Urothelium cell line (cell line): ENCODE measurements at regions not wholly inside any gene's neighbourhood (a gene's known extent, or its start where the extent isn't known, plus 50 kb on each side); places are given as distances from the start of the nearest gene placed in this dataset.

Experiments
- DNase-seq: peaks from one replicate; pipeline ENCODE4 v3.0.0; 2011; ENCODE audit warnings: low spot score, mixed read lengths
- FAIRE-seq: peaks from 2 replicates; lab custom pipeline; 2011; peaks lifted over from hg19 to GRCh38; lab: Jason Lieb, UNC

DNA sequence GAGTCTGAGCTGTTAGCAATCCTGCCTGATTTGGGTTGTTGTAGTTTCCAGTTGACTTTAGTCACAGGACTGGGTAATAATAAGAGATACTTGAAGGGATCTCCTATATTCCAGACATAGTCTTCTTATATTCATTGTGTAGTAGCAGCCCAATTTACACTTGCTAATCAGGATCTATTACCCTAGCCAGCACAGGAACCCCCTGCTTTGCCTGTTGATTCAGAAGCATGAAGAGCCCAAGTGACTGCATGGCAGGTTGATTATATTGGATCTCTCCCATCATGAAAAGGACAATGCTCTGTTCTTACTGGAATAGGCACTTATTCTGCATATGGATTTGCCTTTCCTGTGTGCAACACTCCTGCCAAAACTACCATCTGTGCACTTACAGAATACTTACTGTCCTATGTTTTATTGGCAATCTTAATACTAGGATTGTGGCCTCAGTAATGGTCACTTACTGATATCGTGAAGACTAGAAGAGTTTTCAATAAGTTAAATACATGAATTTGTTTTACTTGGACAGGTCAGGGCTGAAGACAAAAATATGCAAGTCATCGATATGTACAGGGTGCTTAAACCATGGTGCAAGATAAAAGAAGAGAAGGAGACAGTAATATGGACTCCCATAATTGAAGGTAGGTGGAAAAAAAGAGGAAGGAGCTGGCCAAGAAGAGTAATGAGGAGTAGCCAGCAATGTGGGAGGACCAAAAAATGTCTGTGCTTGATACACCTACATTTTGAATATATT is 304.1 kb downstream of the MCTP2 start:
- FAIRE-seq: no peak
- DNase-seq: no peak

- DNase-seq (no peak), FAIRE-seq (no peak)
These were observed 305.2 kb downstream of the MCTP2 start for GRCh38 chr15:94536549-94536948.

DNA sequence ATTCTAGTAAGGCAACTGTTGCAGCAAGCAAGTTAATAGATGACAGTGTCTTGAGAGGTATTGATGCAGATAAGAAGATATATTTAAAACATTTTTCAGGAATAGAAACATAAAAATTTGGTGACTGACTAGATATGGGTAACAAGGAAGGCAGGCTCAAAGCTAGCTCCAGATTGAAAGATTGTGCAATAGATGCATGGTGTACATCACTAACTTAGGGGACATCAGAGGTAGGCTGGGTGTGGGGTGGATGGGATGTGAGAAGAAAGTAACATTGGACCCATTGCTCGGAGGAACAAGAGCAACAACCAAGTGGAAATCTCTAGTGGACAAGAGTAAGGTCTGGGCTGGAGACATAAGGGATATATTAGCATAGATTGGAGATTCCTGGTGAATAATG is 306.9 kb downstream of the MCTP2 start:
- no peak for FAIRE-seq
- no peak for DNase-seq

DNA sequence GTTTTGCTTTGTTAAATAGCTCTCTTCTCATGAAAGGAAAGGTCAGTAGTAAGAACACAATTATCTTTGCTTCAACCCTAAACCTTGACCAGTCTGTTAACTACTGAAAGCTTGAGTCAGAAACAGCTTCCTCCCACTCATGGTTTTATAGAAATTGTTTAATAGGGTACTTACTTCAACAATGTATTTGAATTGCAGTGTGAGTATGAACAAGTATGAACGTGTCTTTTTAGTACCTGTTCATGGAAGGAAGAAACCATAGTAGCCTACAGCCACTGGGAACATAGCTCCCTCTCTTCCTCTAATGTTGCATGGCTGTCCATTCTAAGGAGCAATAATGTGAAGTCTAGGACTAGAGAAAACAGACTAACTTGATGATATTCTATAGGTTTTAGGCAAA is 311.0 kb downstream of the MCTP2 start:
- no peak for FAIRE-seq
- DNase-seq: no peak

DNA sequence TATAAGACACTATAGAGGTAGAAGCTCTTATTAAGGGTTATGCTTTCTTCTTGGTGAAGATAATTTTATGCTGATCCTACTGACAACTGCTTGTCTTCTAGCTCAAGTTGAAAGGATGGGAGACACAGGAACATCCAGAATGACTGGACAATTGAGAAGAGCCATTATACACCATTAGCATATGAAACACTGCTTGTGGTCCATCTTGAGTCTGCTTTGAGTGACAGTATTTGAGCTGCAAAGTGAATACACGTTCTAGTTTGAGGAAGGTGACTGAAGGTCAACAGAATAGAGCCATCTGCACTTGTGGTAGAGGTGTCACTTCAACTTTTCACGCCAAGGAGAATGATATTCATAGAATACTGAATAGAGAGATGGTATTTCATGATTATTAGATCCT is 315.4 kb downstream of the MCTP2 start:
- FAIRE-seq (no peak), DNase-seq (no peak)

GRCh38 chr15:94547711-94548110 is 316.4 kb downstream of the MCTP2 start:
- DNase-seq (no peak), FAIRE-seq (no peak)

DNA sequence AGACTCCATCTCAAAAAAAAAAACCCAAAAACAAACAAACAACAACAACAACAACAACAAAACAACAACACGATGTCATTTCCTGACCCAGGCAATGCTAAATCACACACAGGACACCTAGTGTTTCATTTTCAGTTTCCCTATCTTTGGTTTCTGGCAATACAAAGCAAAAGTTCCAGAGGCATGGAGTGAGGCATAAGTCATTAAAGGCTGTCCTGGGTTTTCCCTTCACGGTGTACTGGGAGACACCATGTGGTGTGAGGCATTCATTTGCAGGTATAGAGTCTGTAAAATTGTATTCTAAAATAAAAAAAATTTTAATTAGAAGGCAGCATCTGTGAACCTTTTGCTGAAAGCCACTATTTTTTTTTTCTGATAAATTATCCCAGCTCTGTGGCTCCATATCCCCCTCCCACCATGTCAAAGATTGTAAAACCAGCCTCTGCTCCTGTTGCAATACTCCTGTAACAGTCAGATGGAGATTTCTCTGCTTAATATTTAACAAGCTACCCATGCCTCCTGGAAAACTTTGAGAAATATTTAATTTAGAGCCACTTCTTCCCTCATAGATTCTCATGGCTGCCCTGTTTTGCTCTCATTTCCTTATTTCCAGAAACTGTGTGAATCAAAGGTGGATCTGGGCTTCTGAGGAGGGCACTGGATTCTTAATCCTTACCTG is 324.6 kb downstream of the MCTP2 start:
- no peak for FAIRE-seq
- DNase-seq: no peak

DNA sequence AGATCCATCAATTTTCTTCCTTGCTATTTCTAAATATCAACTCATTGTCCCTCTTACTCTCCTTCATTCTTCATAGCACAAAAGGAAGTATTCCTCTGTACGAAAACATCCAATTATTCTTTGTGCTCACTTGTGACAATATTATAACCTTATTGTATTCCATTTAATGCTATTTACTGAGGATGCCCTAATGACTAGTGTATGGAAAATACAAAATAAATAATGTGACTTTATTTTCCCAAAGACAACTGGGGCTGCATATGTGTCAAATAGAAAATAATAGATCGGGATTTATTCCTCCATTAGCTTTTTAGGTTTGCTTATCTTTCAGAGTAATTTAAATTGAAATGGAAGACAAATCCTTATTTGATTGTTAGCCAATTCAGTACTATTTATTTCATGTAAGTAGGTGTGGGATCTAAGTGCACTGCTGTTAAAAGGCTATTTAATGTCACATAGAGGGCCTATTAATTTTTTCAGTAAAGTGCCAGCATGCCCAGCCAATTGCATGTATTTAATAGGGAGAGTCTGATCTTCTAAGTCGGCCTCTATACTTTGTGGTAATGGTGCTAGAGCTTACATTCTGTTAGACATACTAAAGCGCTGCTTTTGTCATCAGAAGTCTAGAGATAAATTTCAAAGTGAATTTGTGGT is 329.8 kb downstream of the MCTP2 start:
- no peak for FAIRE-seq

DNA sequence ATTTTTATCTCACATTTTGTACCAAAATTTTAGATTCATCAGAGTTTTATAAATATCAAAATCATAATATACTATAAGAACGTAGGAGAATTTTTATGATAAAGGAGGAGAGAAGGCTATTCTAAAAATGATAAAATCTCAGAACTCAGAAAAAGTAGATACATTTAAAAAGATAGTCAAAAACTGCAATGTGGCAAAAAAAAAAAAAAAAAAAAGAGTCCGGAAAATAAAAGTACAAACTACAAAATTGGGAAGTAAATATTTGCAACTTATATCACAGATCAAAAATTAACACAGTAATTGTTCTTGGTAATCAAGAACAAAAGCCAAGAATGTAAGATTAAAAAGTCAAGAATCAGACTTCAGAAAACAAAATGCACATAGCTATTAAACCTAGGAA is 332.1 kb downstream of the MCTP2 start:
- no peak for FAIRE-seq
- no peak for DNase-seq

More for the DNA sequence above, 329.8 kb downstream of the MCTP2 start:
- DNase-seq: no peak

DNA sequence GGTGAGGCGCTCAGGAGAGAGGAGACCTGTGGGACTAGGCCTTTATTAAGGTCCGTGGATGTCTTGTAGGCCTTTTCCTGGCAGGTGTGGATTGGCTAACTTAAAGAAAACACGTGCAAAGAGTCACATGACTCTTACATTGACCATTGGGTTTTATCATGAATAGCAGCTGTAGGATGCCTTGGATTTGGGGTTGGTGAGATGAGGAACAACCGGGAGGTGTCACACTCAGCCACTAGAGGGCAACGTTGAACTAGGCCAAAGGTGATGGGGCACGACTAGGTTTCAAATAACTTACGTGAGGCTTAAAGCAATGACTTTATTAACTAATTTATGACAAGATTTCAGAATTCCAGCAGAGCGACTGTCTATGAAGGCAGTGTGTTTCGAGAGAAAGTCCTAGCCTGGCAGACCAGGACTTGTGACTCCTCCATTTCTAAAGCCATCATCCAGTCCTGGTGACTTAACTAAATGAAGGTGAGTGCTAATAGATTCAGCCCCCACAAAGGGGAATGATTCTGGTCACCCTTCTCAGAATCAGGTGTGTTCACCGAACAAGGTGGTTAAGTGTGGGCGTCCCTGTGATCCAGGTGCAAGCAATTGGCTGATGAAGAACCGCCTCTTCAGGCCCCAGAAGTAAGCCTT is 345.6 kb downstream of the MCTP2 start:
- peak; percentile 52 for FAIRE-seq

DNA sequence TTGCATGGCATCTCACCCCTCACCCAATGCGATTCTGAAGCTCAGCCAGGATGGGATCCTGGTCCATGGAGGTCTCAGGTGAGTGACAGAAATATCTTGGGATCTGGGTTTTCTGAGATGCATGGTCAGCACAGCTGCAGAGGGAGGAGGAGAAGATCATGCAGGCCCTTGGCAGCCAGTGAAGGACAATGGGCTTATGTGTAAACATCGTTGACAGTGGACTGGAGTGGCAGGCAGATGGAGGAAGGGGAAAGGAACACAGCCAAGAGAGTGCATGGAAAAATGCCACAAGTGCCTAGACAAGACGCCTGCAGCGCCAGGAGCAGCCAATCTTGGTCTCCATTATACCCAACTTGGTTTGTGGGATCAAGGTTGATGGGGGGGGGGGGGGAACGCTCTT is 347.9 kb downstream of the MCTP2 start:
- no peak for DNase-seq

More for the DNA sequence above, 345.6 kb downstream of the MCTP2 start:
- DNase-seq: peak; percentile 48

DNA sequence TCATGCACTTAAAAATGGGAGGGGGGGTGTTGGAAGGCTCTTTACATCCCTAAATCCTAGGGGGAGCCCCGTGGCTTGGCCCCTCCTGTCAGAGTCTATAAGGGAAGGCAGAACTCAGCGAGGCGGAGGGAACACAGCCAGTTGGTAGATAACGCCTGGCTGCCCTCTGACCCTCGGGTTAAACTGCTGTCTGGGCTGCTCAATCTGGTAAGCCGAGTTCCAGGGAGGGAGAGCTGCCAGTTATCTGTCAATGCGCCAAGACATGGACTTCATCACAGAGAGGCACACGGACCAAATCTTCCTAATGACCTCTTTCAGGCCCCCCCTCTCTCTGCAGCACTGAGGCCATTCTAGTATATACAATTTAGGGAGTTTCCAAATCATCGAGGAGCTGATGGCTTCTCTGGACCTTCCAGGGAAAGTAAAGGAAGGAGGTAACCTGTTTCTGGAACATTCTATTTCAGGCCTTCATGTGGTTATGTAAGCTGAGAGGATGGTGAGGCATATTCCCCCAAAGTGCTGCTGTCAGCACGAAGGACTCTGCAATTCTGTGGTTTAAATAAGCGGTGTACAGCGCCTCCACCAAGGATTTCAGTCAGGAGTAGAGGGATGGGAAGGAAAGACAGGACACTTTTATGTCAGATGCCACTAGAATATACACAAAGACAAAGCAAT is 349.0 kb downstream of the MCTP2 start:
- FAIRE-seq (no peak), DNase-seq (no peak)

More for the DNA sequence above, 347.9 kb downstream of the MCTP2 start:
- no peak for FAIRE-seq

- FAIRE-seq (no peak), DNase-seq (peak; percentile 40)
These were observed 351.0 kb downstream of the MCTP2 start for GRCh38 chr15:94582368-94582767.

DNA sequence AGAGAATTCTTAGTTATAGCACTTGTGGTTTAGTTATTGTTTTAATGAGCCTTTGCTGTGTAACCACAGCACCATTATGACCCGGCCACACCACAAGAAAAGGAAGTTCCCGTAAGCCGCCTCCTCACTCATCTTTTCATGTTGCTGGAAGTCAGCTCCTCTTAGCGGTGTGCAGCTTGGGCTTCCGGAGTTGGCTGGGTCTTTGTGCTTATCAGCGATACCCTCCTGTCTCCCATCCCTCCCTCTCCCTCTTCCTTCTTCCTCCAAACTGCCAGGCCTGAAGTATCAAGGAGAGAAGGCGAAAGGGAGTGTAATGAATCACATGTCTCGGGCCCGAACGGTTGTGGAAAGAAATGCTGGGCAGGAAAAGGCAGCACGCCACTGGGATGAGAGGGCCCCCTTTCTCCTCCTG is 353.5 kb downstream of the MCTP2 start:
- DNase-seq (peak; percentile 69), FAIRE-seq (no peak)

DNA sequence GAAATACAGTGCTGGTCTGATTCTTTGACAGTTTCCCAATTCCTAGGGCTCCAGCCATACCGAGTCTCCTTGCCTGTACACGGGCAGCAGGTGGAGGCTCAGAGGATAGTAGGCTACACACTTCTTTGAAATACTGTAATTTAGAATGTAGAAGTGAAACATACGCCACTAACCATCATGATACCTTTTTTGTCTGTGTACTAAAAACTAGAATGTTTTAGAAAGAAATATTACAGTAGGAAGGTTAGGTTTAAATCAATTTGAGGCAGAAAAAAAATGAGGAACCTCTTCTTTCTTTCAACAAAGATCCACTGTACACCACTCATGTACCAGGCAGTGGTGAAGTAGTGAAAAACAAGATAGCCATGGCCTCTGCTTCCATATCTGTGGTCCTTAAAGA is 354.7 kb downstream of the MCTP2 start:
- no peak for DNase-seq
- no peak for FAIRE-seq

DNA sequence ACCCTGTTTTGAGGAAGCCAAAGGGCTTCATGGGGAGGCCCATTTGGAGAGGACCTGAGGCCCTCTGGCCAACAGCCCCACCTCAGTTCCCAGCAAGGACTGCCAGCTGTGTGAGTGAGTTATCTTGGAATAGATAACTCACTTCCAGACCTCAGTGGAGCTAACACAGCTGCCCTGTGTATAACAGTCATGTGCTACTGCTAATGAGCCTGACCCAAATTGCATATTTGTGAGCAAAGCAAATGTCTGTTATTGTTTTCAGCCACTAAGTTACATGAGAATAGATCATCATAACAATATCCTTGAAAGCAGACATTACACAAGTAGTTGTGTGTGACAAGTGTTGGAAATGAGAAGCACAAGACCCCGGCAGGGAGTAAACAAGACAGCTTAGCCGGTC is 355.8 kb downstream of the MCTP2 start:
- DNase-seq (no peak), FAIRE-seq (no peak)

DNA sequence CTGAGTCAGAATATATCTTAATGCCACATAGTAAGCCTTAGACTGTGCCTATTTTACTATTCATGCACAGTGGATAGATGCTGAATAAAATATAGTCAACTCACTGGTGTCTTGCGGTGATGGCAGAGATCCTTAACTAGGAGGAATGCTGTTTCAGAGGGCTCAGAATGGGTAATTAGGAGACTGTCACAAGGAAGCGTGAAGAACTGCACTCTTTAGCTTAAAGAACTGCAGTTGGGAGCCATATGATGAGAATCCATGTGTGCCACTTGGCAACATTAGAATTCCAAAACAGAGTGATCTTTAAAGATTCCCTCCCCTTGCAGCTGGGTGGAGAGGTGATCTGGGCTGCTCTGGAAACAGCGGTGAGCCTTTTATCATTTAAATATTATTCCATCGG is 357.6 kb downstream of the MCTP2 start:
- FAIRE-seq (no peak), DNase-seq (no peak)

DNA sequence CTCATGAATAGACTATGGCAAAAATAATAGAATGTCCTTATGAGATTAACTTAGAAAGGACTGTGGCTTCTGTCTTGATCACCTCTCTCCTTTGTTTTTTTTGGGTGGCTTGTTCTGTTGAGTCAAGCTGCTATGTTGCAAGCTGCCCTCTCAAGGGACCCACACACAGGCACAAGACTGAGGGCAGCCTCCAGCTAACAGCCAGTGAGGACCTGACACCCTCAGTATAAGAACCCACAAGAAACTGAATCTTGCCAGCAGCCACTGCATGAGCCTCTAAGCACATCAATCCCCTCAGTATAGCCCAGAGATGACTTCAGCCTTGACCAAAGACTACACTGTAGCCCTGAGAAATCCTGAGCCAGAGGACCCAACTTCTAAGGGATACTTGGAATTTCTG is 361.1 kb downstream of the MCTP2 start:
- FAIRE-seq (no peak), DNase-seq (no peak)

DNA sequence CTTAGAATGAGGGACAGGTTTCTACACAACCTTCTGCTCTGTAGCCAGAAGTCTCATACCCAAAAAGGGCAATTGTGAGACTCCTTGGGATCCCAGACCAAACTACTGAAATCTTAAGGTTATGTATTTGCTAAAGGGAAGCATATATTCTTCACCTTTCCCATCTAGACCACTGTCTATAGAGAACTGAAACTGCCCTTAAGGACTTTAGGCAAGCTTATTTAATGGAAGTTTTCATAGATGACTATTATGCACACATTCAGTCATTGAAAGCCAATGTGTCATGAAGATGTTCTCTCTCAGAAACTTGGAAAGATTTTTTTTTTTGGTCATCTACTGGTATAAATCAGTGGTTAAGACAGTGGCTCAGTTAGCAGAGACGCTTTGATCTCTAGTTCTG is 365.3 kb downstream of the MCTP2 start:
- DNase-seq (no peak), FAIRE-seq (no peak)

GRCh38 chr15:94600505-94600904 is 369.1 kb downstream of the MCTP2 start:
- DNase-seq (no peak), FAIRE-seq (no peak)
